Mesothelial cell of epicardium (in vitro differentiated cells): ENCODE measurements at regions not wholly inside any gene's neighbourhood (a gene's known extent, or its start where the extent isn't known, plus 50 kb on each side); places are given as distances from the start of the nearest gene placed in this dataset.

Experiments
- DNase-seq, 2 experiments: peaks; one replicate each; pipeline ENCODE4 v3.0.0; 2021; ENCODE audit warnings: low spot score in 2 of 2; ENCODE audit not compliant: unreplicated experiment in 2 of 2
- H3K27ac Mint-ChIP-seq: 2 replicates; pipeline ENCODE4 v1.8.0; 2021; ENCODE audit warnings: mixed read lengths
- H3K27me3 Mint-ChIP-seq: 2 replicates; pipeline ENCODE4 v1.8.0; 2021; ENCODE audit warnings: low read depth, mixed read lengths
- H3K36me3 Mint-ChIP-seq: 2 replicates; pipeline ENCODE4 v1.8.0; 2021; ENCODE audit warnings: mixed read lengths
- H3K4me1 Mint-ChIP-seq: 2 replicates; pipeline ENCODE4 v1.8.0; 2021; ENCODE audit warnings: mixed read lengths
- H3K4me3 Mint-ChIP-seq: 2 replicates; pipeline ENCODE4 v1.8.0; 2021; ENCODE audit warnings: mild to moderate bottlenecking, moderate library complexity, mixed read lengths
- H3K9me3 Mint-ChIP-seq: 2 replicates; pipeline ENCODE4 v1.8.0; 2021; ENCODE audit warnings: mixed read lengths
- CTCF ChIP-seq: fragments of 200-600 bp; sonication (generic); IDR thresholded peaks from one replicate; pipeline ENCODE4 v1.5.0; 2021; ENCODE audit warnings: antibody characterized with exemption; ENCODE audit not compliant: unreplicated experiment

GRCh38 chr3:118101891-118102290, 932.8 kb downstream of the IGSF11 start:
- Mint-ChIP-seq H3K27ac (no peak overlapping the region), H3K27me3 (no peaks in the 10 kb centered on the region), H3K4me1 (no peaks in the 10 kb centered on the region), H3K9me3 (no peaks in the 10 kb centered on the region), H3K4me3 (no peak overlapping the region), H3K36me3 (no peaks in the 10 kb centered on the region)
- no peak for DNase-seq
- no peak for TF ChIP-seq CTCF

GRCh38 chr3:118102737-118103136, 931.9 kb downstream of the IGSF11 start:
- no peaks in the 10 kb centered on the region for H3K4me1 Mint-ChIP-seq
- no peak overlapping the region for H3K27ac Mint-ChIP-seq
- H3K9me3 Mint-ChIP-seq, result no peaks in the 10 kb centered on the region
- TF ChIP-seq CTCF, result no peak
- H3K27me3 Mint-ChIP-seq, result no peaks in the 10 kb centered on the region
- no peak overlapping the region for H3K4me3 Mint-ChIP-seq
- DNase-seq, result no peak
- H3K36me3 Mint-ChIP-seq, result no peaks in the 10 kb centered on the region

- TF ChIP-seq CTCF, result no peak
- Mint-ChIP-seq H3K36me3 (no peaks in the 10 kb centered on the region), H3K4me3 (no peak overlapping the region), H3K27ac (no peak overlapping the region), H3K27me3 (no peaks in the 10 kb centered on the region), H3K4me1 (no peaks in the 10 kb centered on the region), H3K9me3 (no peaks in the 10 kb centered on the region)
- DNase-seq, result no peak
Observed at GRCh38 chr3:118108201-118108600, 926.4 kb downstream of the IGSF11 start.

- TF ChIP-seq CTCF, result no peak
- Mint-ChIP-seq H3K4me1 (no peaks in the 10 kb centered on the region), H3K4me3 (no peak overlapping the region), H3K36me3 (no peaks in the 10 kb centered on the region), H3K27me3 (no peaks in the 10 kb centered on the region), H3K27ac (no peak overlapping the region), H3K9me3 (no peaks in the 10 kb centered on the region)
- DNase-seq, result no peak
Observed at GRCh38 chr3:118108769-118109168, 925.9 kb downstream of the IGSF11 start.

- Mint-ChIP-seq H3K36me3 (no peaks in the 10 kb centered on the region), H3K27me3 (no peaks in the 10 kb centered on the region), H3K4me1 (no peaks in the 10 kb centered on the region), H3K9me3 (no peaks in the 10 kb centered on the region), H3K27ac (no peak overlapping the region), H3K4me3 (no peak overlapping the region)
- DNase-seq, result no peak
- TF ChIP-seq CTCF, result no peak
Observed at GRCh38 chr3:118110211-118110610, 924.4 kb downstream of the IGSF11 start.

- H3K4me3 Mint-ChIP-seq, result no peak overlapping the region
- H3K27me3 Mint-ChIP-seq, result no peaks in the 10 kb centered on the region
- H3K27ac Mint-ChIP-seq, result no peak overlapping the region
- H3K9me3 Mint-ChIP-seq, result no peaks in the 10 kb centered on the region
- TF ChIP-seq CTCF, result no peak
- DNase-seq, result no peak
- H3K36me3 Mint-ChIP-seq, result no peaks in the 10 kb centered on the region
- H3K4me1 Mint-ChIP-seq, result no peaks in the 10 kb centered on the region
Observed at GRCh38 chr3:118116991-118117390, 917.7 kb downstream of the IGSF11 start.
